GM18505 (cell line): ENCODE measurements at regions not wholly inside any gene's neighbourhood (a gene's known extent, or its start where the extent isn't known, plus 50 kb on each side); places are given as distances from the start of the nearest gene placed in this dataset.
"Not testable (repeated sequence)": the region's sequence is repeated elsewhere in the genome, so short reads cannot be mapped to it uniquely, and the experiment has no call there.

Experiments used
- ATAC-seq: cut with Tn5 transposase; IDR thresholded peaks from one replicate; pipeline ENCODE4 v1.9.1; 2021; ENCODE audit not compliant: unreplicated experiment
- POLR2A ChIP-seq: IDR thresholded peaks from 4 replicates; pipeline ENCODE4 v1.6.1; 2011; ENCODE audit warnings: borderline replicate concordance; ENCODE audit not compliant: insufficient read depth, insufficient read length; ENCODE audit errors: extremely low read depth

DNA sequence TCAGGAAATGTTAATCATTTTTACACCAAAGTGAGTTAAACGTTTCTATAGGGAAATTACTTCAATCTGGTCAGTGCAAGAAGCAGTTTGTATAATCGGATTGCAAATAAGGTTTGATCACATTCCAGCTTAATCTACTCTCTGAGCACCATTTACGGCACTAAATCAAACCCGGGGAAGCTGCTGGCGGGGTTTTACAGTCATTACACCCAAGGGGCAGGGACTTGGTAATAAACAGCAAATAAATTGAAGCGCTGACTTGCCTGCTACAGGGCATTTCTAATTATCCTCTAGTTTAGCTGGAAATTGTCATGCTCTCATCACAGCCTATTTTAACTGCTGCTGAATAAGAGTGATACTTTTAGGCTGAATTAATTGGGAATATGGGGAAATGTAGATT is 152.1 kb upstream of the SOX21 start:
- no peak for TF ChIP-seq POLR2A
- ATAC-seq = no peak

DNA sequence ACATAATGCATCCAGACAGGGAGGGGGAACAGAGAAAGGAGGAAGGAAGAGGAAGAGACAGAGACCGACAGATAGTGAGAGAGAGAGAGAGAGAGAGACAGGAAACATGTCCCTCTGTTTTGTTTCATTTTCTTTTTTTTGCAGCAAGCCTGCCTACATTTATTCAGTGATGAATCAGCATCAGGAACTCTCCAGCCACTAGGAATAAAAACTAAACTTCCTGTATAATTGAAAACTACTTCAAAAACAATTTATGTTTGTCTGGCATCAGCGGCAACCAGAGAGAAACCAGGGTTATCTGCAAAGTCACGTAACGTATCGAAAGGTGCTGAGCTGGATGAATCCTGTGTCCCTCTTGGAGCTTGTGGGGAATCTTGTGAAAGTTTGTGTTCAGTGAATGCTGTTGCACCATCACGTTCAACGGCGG is 148.6 kb upstream of the SOX21 start:
- TF ChIP-seq POLR2A = no peak
- no peak for ATAC-seq

DNA sequence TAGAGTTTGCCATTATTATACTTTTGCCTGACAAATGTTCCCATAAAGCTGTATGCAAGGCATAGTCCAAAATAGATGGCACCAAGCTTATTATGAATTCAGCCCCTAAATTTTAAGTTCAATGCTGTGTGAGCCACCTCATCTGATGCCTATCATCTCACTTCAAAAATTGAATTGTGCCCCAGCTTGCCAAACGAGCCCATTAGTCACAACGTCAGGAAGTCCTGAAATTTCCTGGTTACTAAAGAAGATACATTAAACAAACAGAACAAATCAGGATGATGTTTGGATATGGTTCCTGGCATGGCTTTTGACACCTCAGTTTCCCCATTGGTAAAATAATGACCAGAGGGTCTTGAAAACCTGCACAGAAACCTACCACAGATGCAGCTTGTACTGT is 147.5 kb upstream of the SOX21 start:
- TF ChIP-seq POLR2A = no peak
- ATAC-seq = no peak

DNA sequence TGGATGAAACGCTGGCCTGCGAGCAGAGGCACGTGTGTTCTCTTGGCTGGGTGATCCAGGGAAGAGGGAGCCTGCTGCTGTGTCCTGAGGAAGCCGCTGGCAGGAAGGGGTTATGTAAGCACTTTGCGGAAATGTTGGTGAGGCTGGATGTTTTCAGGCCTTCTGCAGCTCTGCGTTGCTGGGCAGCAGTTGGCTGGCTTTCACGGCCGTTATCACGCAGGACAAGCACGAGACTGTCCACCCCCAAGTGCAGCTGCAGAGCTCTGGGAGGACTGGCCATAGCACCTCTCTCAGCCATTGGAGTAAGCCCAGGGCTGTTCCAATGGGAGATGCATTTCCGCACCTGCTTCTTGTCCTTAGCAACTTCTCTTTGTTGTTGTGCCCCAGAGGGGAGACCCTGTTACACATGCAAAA is 146.9 kb upstream of the SOX21 start:
- TF ChIP-seq POLR2A = no peak

DNA sequence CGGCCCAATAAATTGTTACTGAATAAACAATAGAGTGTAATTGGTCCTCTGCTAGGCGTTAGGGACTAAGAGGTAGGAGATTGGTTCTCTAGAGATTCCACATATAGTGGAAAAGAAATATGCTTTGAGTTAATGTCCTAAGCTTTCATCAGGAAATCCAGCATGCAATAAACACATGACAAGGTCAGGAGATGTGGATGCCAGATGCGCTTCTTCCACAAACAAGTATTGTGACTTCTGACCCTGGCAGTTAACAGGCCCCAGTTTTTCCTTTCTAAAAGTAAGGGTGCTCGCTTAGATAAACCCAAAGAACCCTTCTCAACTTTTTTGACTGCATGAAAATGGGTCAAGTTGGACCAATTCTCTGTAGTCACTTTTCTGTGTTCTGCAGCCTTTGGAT is 146.5 kb upstream of the SOX21 start:
- no peak for ATAC-seq
- no peak for TF ChIP-seq POLR2A

More for the DNA sequence above, 146.9 kb upstream of the SOX21 start:
- no peak for ATAC-seq

DNA sequence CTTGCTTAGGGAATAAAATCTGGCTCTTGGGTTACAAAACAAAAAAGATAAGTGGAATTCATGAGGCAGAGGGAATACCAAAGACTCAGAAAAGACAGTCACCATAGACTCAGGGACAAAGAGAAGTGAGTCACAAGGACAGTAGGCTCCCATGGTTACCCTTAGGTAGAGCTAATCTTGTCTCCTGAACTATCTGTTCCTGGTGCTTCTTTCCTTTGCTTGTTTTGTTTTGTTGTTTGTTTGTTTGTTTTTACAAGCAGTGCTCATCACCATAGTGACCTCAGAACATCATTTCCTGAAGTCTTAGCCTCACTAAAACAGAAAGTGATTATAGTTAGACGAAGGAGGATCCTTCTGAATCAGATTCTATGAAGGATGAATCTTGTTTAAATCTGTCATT is 142.3 kb upstream of the SOX21 start:
- no peak for ATAC-seq
- no peak for TF ChIP-seq POLR2A

DNA sequence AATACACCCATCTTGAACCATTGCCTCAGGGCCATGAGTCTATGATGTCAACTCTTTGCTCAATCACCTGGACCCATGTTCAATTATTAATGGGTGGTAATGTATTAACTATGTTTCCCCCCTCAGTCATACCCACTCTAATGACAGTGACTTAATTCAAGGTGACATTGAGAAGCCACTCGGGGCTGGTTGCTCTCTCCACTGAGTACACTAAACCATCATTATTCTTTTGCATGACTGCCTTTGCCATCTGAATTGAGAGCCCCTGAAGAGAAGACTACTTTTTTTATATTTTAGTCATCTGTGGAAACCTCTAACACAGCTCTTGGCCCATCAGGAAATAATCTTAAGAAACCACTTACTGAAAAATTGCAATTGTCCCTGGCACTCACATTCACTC is 139.2 kb upstream of the SOX21 start:
- no peak for TF ChIP-seq POLR2A
- no peak for ATAC-seq

DNA sequence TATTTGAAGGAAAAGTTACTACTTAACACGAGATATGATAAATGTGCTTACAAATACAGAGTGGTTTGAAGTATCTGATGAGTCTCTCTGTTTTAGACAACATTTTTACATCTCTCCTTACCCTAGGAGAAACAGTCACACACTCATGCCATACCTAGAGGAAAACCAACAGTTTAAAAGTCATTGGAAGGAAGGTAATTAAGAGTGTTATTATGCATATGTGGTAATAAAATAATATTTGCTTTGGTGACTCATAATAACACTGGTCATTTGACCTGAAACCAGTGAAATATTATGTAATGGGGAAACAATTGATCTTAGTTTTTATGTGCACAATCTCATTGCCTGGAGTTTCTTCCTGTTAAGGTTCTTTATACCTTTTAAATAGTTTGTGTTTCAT is 136.9 kb upstream of the SOX21 start:
- ATAC-seq = no peak
- TF ChIP-seq POLR2A = no peak

DNA sequence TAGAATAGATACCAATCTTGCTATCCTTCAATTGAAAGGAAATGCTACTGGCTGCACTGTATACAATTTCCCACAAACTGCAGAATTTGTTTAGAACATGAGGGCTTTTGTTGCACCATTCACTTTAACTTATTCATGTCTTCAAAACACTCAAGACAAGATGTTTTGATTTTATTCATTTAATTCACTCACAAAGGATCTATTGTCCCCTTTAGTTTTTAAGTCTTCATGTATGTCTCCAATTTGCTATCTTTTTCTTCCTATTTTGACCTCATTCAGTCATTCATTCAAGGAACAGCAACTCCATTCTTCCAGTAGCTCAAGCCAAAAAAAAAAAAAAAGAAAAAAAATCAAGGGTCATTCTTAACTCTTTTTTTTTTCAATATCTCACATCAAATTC is 130.6 kb upstream of the SOX21 start:
- ATAC-seq = no peak
- no peak for TF ChIP-seq POLR2A

DNA sequence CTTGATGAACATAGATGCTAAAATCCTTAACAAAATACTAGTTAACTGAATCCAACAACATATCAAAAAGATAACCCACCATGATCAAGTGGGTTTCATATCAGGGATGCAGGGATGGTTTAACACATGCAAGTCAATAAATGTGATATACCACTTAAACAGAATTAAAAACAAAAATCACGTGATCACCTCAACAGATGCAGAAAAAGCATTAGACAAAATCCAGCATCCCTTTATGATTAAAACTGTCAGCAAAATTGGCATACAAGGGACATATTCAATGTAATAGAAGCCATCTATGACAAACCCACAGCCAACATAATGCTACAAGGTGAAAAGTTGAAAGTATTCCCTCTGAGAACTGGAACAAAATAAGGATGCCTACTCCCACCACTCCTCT is 124.7 kb upstream of the SOX21 start:
- ATAC-seq = not testable (repeated sequence)

DNA sequence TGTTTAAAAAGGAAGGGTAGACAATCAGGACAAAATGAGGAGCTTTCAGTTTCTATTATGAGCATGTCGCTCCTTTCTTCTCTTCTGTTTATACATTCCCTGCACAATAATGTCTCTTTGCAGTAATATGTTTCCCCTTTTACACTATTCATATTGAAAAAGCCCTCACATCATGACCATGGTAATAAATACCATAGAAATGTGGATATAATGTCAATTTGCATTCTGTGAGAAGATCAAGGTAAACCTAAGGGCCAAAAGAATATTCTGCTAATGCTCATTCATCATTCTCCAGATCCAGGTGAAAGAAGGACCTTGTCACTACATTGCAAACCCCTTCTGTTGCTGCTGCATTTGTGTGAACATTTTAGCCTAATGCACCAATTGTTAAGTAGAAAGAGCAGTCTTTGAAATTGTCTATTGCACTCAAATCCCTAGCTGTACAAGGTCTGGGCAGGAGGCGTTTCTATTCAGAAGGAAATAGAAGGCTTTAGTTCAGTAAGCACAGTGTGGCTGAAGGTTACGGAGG is 117.6 kb upstream of the SOX21 start:
- ATAC-seq = no peak
- no peak for TF ChIP-seq POLR2A

DNA sequence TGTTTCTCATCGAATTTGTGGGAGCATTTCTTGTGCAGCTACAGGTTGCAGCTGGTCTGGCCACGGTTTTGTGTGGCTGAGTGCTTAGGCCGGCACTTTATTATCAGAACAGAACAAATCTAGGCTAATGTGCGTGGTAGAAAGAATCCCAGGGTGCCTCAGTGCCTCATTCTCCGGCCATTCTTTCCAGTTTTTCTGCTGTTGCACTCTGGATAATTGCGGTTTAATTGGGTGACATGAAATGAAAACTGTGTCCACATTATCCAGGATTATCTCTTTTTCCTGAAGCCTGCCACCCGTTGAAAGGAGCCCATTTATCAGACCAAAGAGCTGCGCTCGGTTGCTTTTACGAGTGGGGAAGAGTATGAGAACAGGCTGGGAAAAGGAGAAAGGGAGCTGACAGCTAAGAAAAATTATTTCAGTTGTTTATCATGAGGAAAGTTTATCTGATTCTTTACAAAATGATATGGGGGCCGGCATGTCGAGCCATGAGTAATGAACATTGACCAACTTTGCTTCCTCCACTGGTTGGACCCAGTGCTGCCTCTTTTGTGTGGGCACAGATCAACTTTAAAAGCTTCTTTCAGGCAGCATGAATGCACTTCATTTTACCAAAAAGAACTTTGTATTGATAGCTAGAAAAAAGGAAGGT is 117.0 kb upstream of the SOX21 start:
- TF ChIP-seq POLR2A = no peak
- ATAC-seq = no peak

DNA sequence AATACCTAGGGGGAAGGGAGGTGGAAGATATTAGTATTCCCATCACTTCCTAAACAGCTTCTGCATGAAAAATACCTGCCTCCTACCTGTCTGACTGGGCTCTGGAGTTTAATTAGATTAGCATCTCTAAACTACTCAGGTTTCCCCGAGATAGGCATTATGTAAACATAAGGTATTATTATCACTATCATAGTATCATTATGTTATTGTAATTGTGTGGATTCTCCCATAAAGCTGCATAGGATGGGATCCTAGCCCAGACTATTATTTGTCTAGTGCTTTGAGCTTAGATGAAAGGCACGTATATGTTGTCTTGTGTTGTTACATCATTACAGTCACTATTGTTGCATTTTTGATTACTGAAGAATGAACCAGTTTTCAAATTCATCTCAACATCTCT is 115.2 kb upstream of the SOX21 start:
- ATAC-seq = no peak
- no peak for TF ChIP-seq POLR2A

DNA sequence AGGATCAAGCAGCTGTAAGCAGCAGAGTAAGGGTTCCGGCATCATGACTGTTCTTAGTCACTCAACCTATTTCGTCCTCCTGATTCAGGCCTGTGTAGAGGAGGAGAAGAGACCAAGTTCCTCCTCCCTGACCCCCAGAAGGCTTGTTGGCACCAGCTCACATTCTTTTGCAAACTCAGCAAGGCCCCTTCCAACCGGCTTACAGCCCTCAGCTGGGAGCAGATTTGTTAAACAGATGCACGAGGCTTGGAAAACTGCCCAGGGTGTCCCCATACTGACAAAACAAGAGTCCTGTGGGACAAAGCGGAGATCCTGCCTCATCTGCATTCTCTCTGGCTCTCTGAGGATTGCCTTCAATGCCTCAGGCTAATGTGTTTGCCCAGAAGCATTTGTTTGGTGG is 113.2 kb upstream of the SOX21 start:
- ATAC-seq = no peak
- TF ChIP-seq POLR2A = no peak

DNA sequence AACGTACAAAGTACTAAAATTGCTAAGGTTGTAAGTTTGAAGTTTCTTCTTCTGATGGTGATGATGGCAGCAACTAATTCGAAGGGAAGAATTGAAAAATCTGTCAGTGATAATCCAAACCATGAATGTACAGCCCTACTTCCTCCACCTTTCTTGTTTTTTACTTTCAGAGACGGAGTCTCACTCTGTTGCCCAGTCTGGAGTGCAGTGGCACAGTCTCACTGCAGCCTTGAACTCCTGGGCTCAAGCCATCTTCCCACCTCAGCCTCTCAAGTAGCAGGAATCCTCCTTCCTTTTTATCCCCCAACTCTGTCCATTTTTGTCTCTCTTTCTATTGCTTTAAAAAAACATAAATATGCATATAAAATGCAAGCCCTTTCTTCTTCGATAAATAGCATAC is 112.3 kb upstream of the SOX21 start:
- TF ChIP-seq POLR2A = no peak
- no peak for ATAC-seq
